IMR-90 (cell line): ENCODE measurements at regions not wholly inside any gene's neighbourhood (a gene's known extent, or its start where the extent isn't known, plus 50 kb on each side); places are given as distances from the start of the nearest gene placed in this dataset.

Experiments
- POLR2A ChIP-seq: IDR thresholded peaks from 2 replicates; pipeline ENCODE4 v1.6.1; 2012; ENCODE audit warnings: mild to moderate bottlenecking, low read depth, low read length
- RCOR1 ChIP-seq: IDR thresholded peaks from 2 replicates; pipeline ENCODE4 v1.6.1; 2012; ENCODE audit warnings: mild to moderate bottlenecking, low read length, improper control_type of control experiment; ENCODE audit not compliant: insufficient replicate concordance
- SMC3 ChIP-seq: fragments of 150-350 bp; IDR thresholded peaks from 2 replicates; pipeline ENCODE4 v1.6.1; 2016; ENCODE audit warnings: low read depth, mild to moderate bottlenecking, antibody characterized with exemption, low read length, moderate library complexity
- TF ChIP-seq, protein P1 (sequence below): conservative IDR thresholded peaks from 2 replicates; pipeline ENCODE4 v1.5.1; 2012; ENCODE audit warnings: mild to moderate bottlenecking, low read depth, low read length, improper control_type of control experiment

GRCh38 chr6:145077382-145077781, 657.9 kb downstream of the EPM2A start:
- no peak for TF ChIP-seq POLR2A
- TF ChIP-seq, protein P1, sequence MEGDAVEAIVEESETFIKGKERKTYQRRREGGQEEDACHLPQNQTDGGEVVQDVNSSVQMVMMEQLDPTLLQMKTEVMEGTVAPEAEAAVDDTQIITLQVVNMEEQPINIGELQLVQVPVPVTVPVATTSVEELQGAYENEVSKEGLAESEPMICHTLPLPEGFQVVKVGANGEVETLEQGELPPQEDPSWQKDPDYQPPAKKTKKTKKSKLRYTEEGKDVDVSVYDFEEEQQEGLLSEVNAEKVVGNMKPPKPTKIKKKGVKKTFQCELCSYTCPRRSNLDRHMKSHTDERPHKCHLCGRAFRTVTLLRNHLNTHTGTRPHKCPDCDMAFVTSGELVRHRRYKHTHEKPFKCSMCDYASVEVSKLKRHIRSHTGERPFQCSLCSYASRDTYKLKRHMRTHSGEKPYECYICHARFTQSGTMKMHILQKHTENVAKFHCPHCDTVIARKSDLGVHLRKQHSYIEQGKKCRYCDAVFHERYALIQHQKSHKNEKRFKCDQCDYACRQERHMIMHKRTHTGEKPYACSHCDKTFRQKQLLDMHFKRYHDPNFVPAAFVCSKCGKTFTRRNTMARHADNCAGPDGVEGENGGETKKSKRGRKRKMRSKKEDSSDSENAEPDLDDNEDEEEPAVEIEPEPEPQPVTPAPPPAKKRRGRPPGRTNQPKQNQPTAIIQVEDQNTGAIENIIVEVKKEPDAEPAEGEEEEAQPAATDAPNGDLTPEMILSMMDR: no peak
- no peak for TF ChIP-seq RCOR1
- no peak for TF ChIP-seq SMC3
